Upper lobe of left lung (tissue), 6 donors: ENCODE measurements at regions not wholly inside any gene's neighbourhood (a gene's known extent, or its start where the extent isn't known, plus 50 kb on each side); places are given as distances from the start of the nearest gene placed in this dataset.

Experiments used
- ATAC-seq, 2 donors: fragments of 200-7000 bp; cut with Tn5 transposase; one replicate each; pipeline ENCODE4 v1.9.1; 2022; ENCODE audit warnings: mild to moderate bottlenecking in 2 of 2, moderate library complexity in 2 of 2; ENCODE audit not compliant: low FRiP score in 2 of 2
- DNase-seq, 2 donors: peaks; one replicate each; pipeline ENCODE4 v3.0.0-alpha.2; 2019 to 2020
- H3K27ac ChIP-seq, 4 donors: fragments of 200-600 bp; sonication (generic); one replicate each; pipeline ENCODE4 v1.5.1; 2016 to 2019
- H3K27me3 ChIP-seq, 4 donors: fragments of 200-600 bp; sonication (generic); one replicate each; pipeline ENCODE4 v1.5.1; 2017 to 2019
- H3K36me3 ChIP-seq, 4 donors: fragments of 200-600 bp; sonication (generic); one replicate each; pipeline ENCODE4 v1.5.1; 2016 to 2019
- H3K4me1 ChIP-seq, 4 donors: fragments of 200-600 bp; sonication (generic); one replicate each; pipeline ENCODE4 v1.5.1; 2018 to 2019
- H3K4me3 ChIP-seq, 4 donors: fragments of 200-600 bp; sonication (generic); one replicate each; pipeline ENCODE4 v1.5.1; 2017 to 2019; ENCODE audit warnings: mild to moderate bottlenecking in 2 of 4, moderate library complexity in 1 of 4
- H3K9me3 ChIP-seq, 4 donors: fragments of 200-600 bp; sonication (generic); one replicate each; pipeline ENCODE4 v1.5.1; 2018 to 2019
- EP300 ChIP-seq, 4 donors: sonication (generic); formaldehyde crosslinking; IDR thresholded peaks; one replicate each; pipeline ENCODE4 v1.5.1; 2017; ENCODE audit warnings: antibody characterized with exemption in 4 of 4, control low read depth in 2 of 4
- POLR2A ChIP-seq, 4 donors: fragments of 450-650 bp; IDR thresholded peaks; one replicate each; pipeline ENCODE4 v1.5.1; 2016 to 2017; ENCODE audit warnings: antibody characterized with exemption in 4 of 4, mild to moderate bottlenecking in 2 of 4
- POLR2AphosphoS5 ChIP-seq, 2 donors: sonication (generic); formaldehyde crosslinking; IDR thresholded peaks; one replicate each; pipeline ENCODE4 v1.5.1; 2017; ENCODE audit warnings: antibody characterized with exemption in 2 of 2
- WGBS, 2 donors: methylation state at CpG; one replicate each; pipeline ENCODE4 v1.1.5; 2017 to 2018; 5-methylcytosine and 5-hydroxymethylcytosine counted together
- TF ChIP-seq, protein P1 (sequence below), 6 experiments: fragments of 450-650 bp in 4 of 6; fragments of 200-600 bp in 2 of 6; sonication (generic) in 2 of 6; IDR thresholded peaks; one replicate each; pipeline ENCODE4 v1.5.1; 2016 to 2019; ENCODE audit warnings: antibody characterized with exemption in 6 of 6
- donor health status: DM: no; HTN: no; CAD: no; lungs with moderate emphysema.
- donor health status: DM: no; HTN: yes; CAD: no; lungs with severe emphysema.

DNA sequence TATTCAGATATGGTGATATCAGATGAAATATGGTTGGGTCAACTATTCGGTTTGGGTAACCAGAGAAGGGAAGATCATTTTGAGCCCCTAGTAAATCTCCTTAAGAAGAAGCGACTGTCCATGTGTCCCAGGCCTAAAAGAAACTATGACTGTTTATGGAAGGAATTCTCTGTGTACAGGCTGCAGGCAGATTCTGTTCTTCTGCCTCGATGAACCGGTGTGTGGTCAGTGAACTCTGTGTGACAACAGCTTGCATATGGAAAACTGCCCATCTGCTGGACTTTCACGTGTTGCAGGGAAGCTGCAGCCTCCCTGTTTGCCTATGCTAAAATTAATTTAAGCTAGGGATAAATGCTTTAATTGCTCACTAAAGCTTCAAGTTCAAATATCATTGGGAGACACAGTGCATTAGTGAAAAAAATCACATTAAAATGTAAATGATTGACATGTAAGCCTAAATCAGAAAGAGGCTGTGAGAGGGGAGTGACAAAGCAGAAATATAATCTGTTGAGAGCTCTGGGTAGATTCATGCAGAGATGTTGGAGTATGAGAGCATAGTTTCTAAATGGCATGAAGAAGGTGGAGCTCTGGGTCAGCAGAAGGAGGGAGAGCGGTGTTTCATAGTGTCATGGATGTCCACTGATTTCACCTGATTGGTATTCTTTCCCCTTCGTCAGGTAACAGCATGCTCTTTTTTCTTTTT is 65.4 kb upstream of the PFN2 start:
- peaks cover 0 to 5% (median under 1%) of the 10 kb centered on the region in 4 donors for H3K9me3 ChIP-seq
- ATAC-seq, result no peak
- TF ChIP-seq, protein P1, sequence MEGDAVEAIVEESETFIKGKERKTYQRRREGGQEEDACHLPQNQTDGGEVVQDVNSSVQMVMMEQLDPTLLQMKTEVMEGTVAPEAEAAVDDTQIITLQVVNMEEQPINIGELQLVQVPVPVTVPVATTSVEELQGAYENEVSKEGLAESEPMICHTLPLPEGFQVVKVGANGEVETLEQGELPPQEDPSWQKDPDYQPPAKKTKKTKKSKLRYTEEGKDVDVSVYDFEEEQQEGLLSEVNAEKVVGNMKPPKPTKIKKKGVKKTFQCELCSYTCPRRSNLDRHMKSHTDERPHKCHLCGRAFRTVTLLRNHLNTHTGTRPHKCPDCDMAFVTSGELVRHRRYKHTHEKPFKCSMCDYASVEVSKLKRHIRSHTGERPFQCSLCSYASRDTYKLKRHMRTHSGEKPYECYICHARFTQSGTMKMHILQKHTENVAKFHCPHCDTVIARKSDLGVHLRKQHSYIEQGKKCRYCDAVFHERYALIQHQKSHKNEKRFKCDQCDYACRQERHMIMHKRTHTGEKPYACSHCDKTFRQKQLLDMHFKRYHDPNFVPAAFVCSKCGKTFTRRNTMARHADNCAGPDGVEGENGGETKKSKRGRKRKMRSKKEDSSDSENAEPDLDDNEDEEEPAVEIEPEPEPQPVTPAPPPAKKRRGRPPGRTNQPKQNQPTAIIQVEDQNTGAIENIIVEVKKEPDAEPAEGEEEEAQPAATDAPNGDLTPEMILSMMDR (IDR thresholded peaks at IDR 0.05), result no peak
- no peak for DNase-seq
- H3K27me3 ChIP-seq, result no peaks in the 10 kb centered on the region
- H3K4me1 ChIP-seq, result no peaks in the 10 kb centered on the region
- no peaks in the 10 kb centered on the region for H3K36me3 ChIP-seq
- H3K4me3 ChIP-seq, result no peak overlapping the region
- no peak overlapping the region for H3K27ac ChIP-seq
- WGBS, 2 donors, result 84% methylated on average over 7 of the region's 7 CpGs

DNA sequence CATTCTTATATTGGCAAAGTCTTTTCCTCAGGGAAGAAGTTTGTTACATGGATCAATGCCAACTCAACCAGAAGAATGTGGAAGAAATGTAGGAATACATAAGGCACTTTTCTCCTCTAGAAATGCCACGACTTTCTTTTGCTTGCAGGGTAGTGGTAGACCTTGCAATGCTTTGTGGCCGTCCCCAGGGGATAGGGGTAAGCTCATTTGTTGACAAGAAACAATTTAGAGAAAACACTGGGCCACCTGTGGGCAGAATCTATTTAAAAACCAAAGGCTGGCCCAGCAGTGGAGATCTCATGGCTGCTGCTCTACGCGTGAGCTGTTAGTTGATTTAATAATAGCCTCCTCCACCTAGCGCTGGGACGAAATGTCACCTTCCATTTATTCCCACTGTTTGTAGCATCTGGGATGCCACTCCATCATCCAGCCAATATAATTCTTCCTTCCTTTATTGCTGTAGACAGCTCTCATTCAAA is 64.6 kb upstream of the PFN2 start:
- H3K27ac ChIP-seq, result no peak overlapping the region
- H3K36me3 ChIP-seq, result no peaks in the 10 kb centered on the region
- no peak for TF ChIP-seq EP300 (IDR thresholded peaks at IDR 0.05)
- TF ChIP-seq, protein P1 (IDR thresholded peaks at IDR 0.05), result no peak
- TF ChIP-seq POLR2AphosphoS5 (IDR thresholded peaks at IDR 0.05), result no peak
- TF ChIP-seq POLR2A (IDR thresholded peaks at IDR 0.05), result no peak
- DNase-seq, result no peak
- H3K4me3 ChIP-seq, result no peak overlapping the region
- ATAC-seq, result no peak
- no peaks in the 10 kb centered on the region for H3K4me1 ChIP-seq
- WGBS, 2 donors, result 66 to 76% methylated on average over 6 of the region's 6 CpGs
- no peaks in the 10 kb centered on the region for H3K27me3 ChIP-seq
- no peaks in the 10 kb centered on the region for H3K9me3 ChIP-seq

- TF ChIP-seq, protein P1 (IDR thresholded peaks at IDR 0.05), result no peak
- TF ChIP-seq POLR2A (IDR thresholded peaks at IDR 0.05), result no peak
- TF ChIP-seq EP300 (IDR thresholded peaks at IDR 0.05), result no peak
- TF ChIP-seq POLR2AphosphoS5 (IDR thresholded peaks at IDR 0.05), result no peak
- ATAC-seq (no peak), DNase-seq (no peak)
- Histone ChIP-seq H3K36me3 (no peaks in the 10 kb centered on the region), H3K4me1 (no peaks in the 10 kb centered on the region), H3K27me3 (no peaks in the 10 kb centered on the region), H3K9me3 (no peaks in the 10 kb centered on the region), H3K4me3 (no peak overlapping the region), H3K27ac (no peak overlapping the region)
- 42 to 47% methylated on average over 2 of the region's 2 CpGs for WGBS, 2 donors
Observed at GRCh38 chr3:150033721-150034120, 63.0 kb upstream of the PFN2 start.

- H3K4me3 ChIP-seq, result no peak overlapping the region
- WGBS, 2 donors, result 87 to 95% methylated on average over 2 of the region's 2 CpGs
- ATAC-seq (no peak), DNase-seq (no peak)
- no peaks in the 10 kb centered on the region for H3K27me3 ChIP-seq
- no peaks in the 10 kb centered on the region for H3K36me3 ChIP-seq
- no peak for TF ChIP-seq EP300 (IDR thresholded peaks at IDR 0.05)
- TF ChIP-seq, protein P1 (IDR thresholded peaks at IDR 0.05), result no peak
- no peak for TF ChIP-seq POLR2AphosphoS5 (IDR thresholded peaks at IDR 0.05)
- TF ChIP-seq POLR2A (IDR thresholded peaks at IDR 0.05), result no peak
- H3K27ac ChIP-seq, result no peak overlapping the region
- no peaks in the 10 kb centered on the region for H3K4me1 ChIP-seq
- H3K9me3 ChIP-seq, result no peaks in the 10 kb centered on the region
Observed at GRCh38 chr3:150030841-150031240, 60.1 kb upstream of the PFN2 start.

DNA sequence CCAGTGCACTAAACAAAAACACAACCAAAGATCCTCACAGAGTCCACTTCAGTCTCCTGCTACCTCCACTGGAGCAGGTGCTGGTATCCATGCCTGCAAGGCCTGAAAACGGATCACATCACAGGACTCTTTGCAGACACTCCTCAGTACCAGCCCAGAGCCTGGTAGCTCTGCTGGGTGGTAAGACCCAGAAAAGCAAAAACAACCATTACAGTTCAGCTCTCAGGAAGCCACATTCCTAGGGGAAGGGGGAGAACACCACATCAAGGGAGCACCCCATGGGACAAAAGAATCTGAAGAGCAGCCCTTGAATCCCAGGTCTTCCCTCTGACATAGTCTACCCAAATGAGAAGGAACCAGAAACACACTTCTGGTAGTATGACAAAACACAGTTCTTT is 52.5 kb upstream of the PFN2 start:
- TF ChIP-seq EP300 (IDR thresholded peaks at IDR 0.05), result no peak
- TF ChIP-seq POLR2A (IDR thresholded peaks at IDR 0.05), result no peak
- TF ChIP-seq, protein P1 (IDR thresholded peaks at IDR 0.05), result no peak
- TF ChIP-seq POLR2AphosphoS5 (IDR thresholded peaks at IDR 0.05), result no peak
- no peak overlapping the region for H3K4me3 ChIP-seq
- WGBS, 2 donors, result 85 to 100% methylated on average over 1 of the region's 1 CpG
- H3K27ac ChIP-seq, result no peak overlapping the region
- peaks cover 0 to 16% (median 3%) of the 10 kb centered on the region in 4 donors for H3K9me3 ChIP-seq
- H3K36me3 ChIP-seq, result no peaks in the 10 kb centered on the region
- H3K4me1 ChIP-seq, result no peaks in the 10 kb centered on the region
- DNase-seq, result no peak
- ATAC-seq, result no peak
- no peaks in the 10 kb centered on the region for H3K27me3 ChIP-seq
